ENCODE measurements at regions not wholly inside any gene's neighbourhood (a gene's known extent, or its start where the extent isn't known, plus 50 kb on each side); places are given as distances from the start of the nearest gene placed in this dataset.

DNA sequence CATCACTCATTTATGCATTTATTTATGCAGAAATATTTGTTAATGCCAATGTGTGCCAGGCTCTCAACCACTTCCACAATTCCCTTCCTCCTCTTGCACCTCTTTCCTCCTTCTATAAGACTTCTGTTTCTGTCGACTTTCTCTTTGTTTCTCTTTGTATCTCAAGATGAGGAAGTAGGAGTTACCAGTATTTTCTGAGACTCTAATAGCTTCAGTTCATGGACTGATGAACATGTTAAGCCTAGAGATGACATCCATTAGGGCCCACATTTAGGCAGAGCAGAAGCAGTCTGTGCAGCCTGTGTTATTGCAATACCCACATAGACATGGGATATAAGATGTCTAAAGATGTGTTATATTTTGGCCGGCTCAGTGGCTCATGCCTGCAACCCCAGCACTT, 241.8 kb upstream of the SMIM31 start:
- no peak overlapping the region for H3K4me3 ChIP-seq (ENCODE audit: low read depth, low read length)
- no peak for DNase-seq (ENCODE audit: low read depth)
- TF ChIP-seq, protein P1, sequence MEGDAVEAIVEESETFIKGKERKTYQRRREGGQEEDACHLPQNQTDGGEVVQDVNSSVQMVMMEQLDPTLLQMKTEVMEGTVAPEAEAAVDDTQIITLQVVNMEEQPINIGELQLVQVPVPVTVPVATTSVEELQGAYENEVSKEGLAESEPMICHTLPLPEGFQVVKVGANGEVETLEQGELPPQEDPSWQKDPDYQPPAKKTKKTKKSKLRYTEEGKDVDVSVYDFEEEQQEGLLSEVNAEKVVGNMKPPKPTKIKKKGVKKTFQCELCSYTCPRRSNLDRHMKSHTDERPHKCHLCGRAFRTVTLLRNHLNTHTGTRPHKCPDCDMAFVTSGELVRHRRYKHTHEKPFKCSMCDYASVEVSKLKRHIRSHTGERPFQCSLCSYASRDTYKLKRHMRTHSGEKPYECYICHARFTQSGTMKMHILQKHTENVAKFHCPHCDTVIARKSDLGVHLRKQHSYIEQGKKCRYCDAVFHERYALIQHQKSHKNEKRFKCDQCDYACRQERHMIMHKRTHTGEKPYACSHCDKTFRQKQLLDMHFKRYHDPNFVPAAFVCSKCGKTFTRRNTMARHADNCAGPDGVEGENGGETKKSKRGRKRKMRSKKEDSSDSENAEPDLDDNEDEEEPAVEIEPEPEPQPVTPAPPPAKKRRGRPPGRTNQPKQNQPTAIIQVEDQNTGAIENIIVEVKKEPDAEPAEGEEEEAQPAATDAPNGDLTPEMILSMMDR (IDR thresholded peaks at IDR 0.05; ENCODE audit: low read depth, low read length, missing control alignments) = no peak

DNA sequence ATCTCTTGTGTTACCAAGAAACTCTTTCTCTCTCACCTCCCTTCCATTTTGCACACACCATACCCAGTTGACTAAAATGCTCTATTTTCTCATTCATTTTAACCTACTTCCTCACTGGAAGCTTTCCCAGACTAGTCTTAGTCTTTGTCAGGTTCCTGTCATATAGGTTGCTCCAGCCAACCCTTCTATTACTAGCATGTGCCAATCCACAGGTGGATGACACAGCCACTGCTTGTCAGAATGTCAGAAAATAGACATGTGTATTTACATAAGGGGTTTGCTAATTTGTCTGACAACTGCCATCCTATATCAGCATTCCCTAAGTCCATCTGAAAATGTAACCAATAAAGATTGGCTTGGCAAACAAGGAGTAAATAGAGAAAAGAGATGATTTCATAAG, 239.2 kb upstream of the SMIM31 start:
- no peak for DNase-seq (ENCODE audit: low read depth)
- H3K4me3 ChIP-seq (ENCODE audit: low read depth, low read length) = no peak overlapping the region
- TF ChIP-seq, protein P1 (IDR thresholded peaks at IDR 0.05; ENCODE audit: low read depth, low read length, missing control alignments) = no peak

DNA sequence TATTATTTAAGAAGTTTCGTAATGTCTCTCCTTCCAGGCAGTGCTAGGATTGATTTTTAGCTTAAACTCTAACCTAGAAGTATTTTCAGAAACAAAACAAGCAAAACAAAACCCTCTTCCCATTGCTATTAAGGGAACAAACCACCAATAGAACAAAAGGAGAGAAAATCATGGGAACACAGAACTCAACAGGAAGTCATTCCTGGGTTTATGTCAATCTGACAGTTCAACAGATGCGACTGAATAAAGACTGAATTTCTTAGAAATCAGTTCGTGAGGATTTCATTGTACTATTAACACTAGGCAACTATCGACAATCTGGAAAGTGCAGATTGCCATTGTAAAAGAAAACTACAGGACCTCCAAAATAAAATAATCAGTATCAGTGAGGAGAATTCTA, 229.1 kb upstream of the SMIM31 start:
- H3K4me3 ChIP-seq (ENCODE audit: low read depth, low read length) = no peak overlapping the region
- TF ChIP-seq, protein P1 (IDR thresholded peaks at IDR 0.05; ENCODE audit: low read depth, low read length, missing control alignments) = no peak
- no peak for DNase-seq (ENCODE audit: low read depth)

DNA sequence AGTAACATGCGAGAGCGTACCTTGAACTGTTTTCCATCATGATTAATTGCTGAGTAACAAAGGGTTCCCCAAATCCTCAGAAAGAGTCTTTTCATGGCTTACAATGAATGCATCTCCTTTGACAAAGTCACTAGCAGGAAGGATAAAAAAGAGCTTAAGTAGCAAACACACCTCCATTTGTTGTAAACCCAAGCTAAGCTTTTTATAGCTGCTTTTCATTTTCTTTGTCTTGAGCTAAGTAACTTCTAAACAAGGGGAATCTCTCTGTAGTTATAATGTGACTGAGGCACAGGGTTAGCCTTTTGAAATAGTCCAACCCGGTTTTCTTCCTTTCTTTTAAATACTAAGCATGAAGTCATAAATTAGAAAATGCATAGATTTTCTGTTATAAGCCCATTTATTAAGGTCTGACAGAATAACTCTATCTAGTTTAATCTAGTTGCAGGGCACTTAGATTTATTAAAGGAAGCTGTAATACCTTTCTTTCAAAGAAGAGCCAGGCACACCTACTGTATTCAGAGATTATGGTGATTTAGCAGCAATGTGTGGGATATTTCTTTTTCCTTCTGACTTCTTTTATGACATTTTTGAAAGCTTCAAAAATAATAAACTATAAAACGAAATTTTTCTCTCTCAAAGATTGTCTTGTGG, 226.9 kb upstream of the SMIM31 start:
- DNase-seq (ENCODE audit: low read depth) = no peak
- TF ChIP-seq, protein P1 (IDR thresholded peaks at IDR 0.05; ENCODE audit: low read depth, low read length, missing control alignments) = no peak
- H3K4me3 ChIP-seq (ENCODE audit: low read depth, low read length) = no peak overlapping the region

DNA sequence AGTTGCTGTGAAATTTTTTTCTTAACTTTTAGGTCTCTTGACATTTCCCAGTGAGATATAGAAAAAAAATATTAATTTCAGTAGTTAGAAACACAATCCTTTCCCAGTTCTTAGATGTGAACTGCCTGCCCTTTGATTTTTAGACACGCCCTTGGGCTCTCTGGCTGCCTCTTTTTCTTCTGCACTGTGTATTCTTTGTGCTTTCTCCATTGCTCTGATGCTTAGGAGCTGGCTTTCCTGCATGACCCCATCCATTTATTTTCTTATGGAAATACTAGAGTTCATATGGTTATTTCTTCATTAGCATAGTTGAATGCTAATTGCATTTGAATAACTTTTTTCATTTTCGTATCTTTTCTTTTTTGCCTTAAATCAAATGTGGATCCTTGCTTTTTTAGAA, 224.9 kb upstream of the SMIM31 start:
- no peak for DNase-seq (ENCODE audit: low read depth)
- no peak overlapping the region for H3K4me3 ChIP-seq (ENCODE audit: low read depth, low read length)
- TF ChIP-seq, protein P1 (IDR thresholded peaks at IDR 0.05; ENCODE audit: low read depth, low read length, missing control alignments) = no peak

DNA sequence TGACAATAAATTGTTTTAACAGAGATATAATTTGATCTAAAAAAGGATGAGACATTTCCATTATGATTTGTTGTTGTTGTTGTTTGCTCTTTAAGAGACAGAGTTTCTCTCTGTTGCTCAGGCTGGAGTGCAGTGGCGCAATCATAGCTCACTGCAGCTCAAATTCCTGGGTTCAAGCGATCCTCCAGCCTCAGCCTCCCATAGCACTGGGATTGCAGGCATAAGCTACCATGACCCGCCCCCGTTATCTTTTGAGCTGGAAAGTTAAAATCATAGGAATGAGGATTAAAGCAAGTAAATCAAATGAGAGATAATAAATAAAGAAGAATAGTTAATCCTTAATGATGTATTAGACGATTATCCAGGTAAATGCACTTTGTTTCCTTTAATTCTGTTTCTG, 224.4 kb upstream of the SMIM31 start:
- no peak overlapping the region for H3K4me3 ChIP-seq (ENCODE audit: low read depth, low read length)
- TF ChIP-seq, protein P1 (IDR thresholded peaks at IDR 0.05; ENCODE audit: low read depth, low read length, missing control alignments) = no peak
- DNase-seq (ENCODE audit: low read depth) = no peak

DNA sequence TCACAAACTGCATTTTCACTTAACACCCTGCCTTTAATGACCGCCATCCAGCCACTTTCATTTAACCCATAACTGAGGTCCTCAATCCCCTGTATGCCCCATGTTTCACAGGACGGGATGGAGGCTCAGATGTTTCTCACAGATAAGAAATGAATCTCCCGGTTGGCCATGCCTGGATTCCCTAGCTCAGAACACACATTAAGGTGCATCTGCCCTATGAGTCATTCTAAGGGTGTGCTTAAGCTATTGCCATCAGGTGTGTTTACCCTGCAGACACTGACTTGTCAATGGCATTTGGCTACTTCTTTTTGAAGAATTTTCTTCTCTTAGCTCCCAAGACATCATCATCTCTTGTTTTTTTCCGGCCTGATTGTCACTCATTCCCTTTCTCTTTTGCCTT, 222.6 kb upstream of the SMIM31 start:
- H3K4me3 ChIP-seq (ENCODE audit: low read depth, low read length) = no peak overlapping the region
- TF ChIP-seq, protein P1 (IDR thresholded peaks at IDR 0.05; ENCODE audit: low read depth, low read length, missing control alignments) = no peak
- DNase-seq (ENCODE audit: low read depth) = no peak
